Trophoblast cell (in vitro differentiated cells and primary cell): ENCODE measurements at regions not wholly inside any gene's neighbourhood (a gene's known extent, or its start where the extent isn't known, plus 50 kb on each side); places are given as distances from the start of the nearest gene placed in this dataset.

Source experiments
- DNase-seq, 2 donors: peaks; one replicate each; pipeline ENCODE4 v3.0.0-alpha.2; 2016
- H2AFZ ChIP-seq: 2 replicates; pipeline ENCODE4 v1.6.1; 2013; ENCODE audit warnings: low read length, moderate library complexity, mild to moderate bottlenecking; ENCODE audit not compliant: insufficient read depth, poor library complexity
- H2AK5ac ChIP-seq: 2 replicates; pipeline ENCODE4 v1.6.1; 2013; ENCODE audit warnings: mild to moderate bottlenecking, low read length
- H2BK120ac ChIP-seq: 2 replicates; pipeline ENCODE4 v1.6.1; 2013; ENCODE audit warnings: low read length, mild to moderate bottlenecking, moderate library complexity; ENCODE audit not compliant: insufficient read depth, poor library complexity
- H2BK12ac ChIP-seq: 2 replicates; pipeline ENCODE4 v1.6.1; 2013; ENCODE audit warnings: mild to moderate bottlenecking, low read length, moderate library complexity
- H2BK5ac ChIP-seq: 2 replicates; pipeline ENCODE4 v1.6.1; 2013; ENCODE audit warnings: low read length, low read depth, moderate library complexity, mild to moderate bottlenecking; ENCODE audit not compliant: poor library complexity
- H3K14ac ChIP-seq: 2 replicates; pipeline ENCODE4 v1.6.1; 2013; ENCODE audit warnings: mild to moderate bottlenecking, low read length
- H3K18ac ChIP-seq: 2 replicates; pipeline ENCODE4 v1.6.1; 2013; ENCODE audit warnings: mild to moderate bottlenecking, low read length
- H3K23ac ChIP-seq: 2 replicates; pipeline ENCODE4 v1.6.1; 2013; ENCODE audit warnings: low read length
- H3K27ac ChIP-seq: 2 replicates; pipeline ENCODE4 v1.5.1; 2013; ENCODE audit warnings: low read depth, mild to moderate bottlenecking, inconsistent platforms, low read length, moderate library complexity
- H3K27me3 ChIP-seq: 2 replicates; pipeline ENCODE4 v1.6.1; 2013; ENCODE audit warnings: inconsistent platforms, mild to moderate bottlenecking, low read length, moderate library complexity; ENCODE audit not compliant: insufficient read depth
- H3K36me3 ChIP-seq, 2 experiments: 1 replicate in 1 of 2; 2 replicates in 1 of 2; pipeline ENCODE4 v1.6.1; 2013; ENCODE audit warnings: low read length in 2 of 2, mild to moderate bottlenecking in 2 of 2, moderate library complexity in 1 of 2; ENCODE audit not compliant: insufficient read depth in 2 of 2, control insufficient read depth in 1 of 2
- H3K4ac ChIP-seq: 2 replicates; pipeline ENCODE4 v1.6.1; 2013; ENCODE audit warnings: low read depth, mild to moderate bottlenecking, low read length, moderate library complexity
- H3K4me1 ChIP-seq, 2 experiments: 1 replicate in 1 of 2; 2 replicates in 1 of 2; pipeline ENCODE4 v1.6.1; 2013; ENCODE audit warnings: low read length in 2 of 2, mild to moderate bottlenecking in 2 of 2, moderate library complexity in 1 of 2; ENCODE audit not compliant: insufficient read depth in 2 of 2, control insufficient read depth in 1 of 2
- H3K4me2 ChIP-seq: 2 replicates; pipeline ENCODE4 v1.6.1; 2013; ENCODE audit warnings: inconsistent platforms, mild to moderate bottlenecking, low read length, moderate library complexity
- H3K4me3 ChIP-seq: 2 replicates; pipeline ENCODE4 v1.5.1; 2013; ENCODE audit warnings: mild to moderate bottlenecking, low read depth, low read length, inconsistent platforms
- H3K79me1 ChIP-seq: one replicate; pipeline ENCODE4 v1.6.1; 2013; ENCODE audit warnings: low read length
- H3K79me2 ChIP-seq: 2 replicates; pipeline ENCODE4 v1.6.1; 2013; ENCODE audit warnings: low read length, mild to moderate bottlenecking; ENCODE audit not compliant: control insufficient read depth, insufficient read depth, poor library complexity
- H3K9ac ChIP-seq: 2 replicates; pipeline ENCODE4 v1.6.1; 2013; ENCODE audit warnings: mild to moderate bottlenecking, low read length
- H3K9me3 ChIP-seq: 2 replicates; pipeline ENCODE4 v1.6.1; 2013; ENCODE audit warnings: low read depth, mild to moderate bottlenecking, control low read depth, inconsistent platforms, low read length; ENCODE audit not compliant: insufficient read depth
- H4K12ac ChIP-seq: 2 replicates; pipeline ENCODE4 v1.6.1; 2013; ENCODE audit warnings: low read depth, mild to moderate bottlenecking, low read length, moderate library complexity
- H4K8ac ChIP-seq: 2 replicates; pipeline ENCODE4 v1.6.1; 2013; ENCODE audit warnings: low read depth, mild to moderate bottlenecking, low read length, moderate library complexity
- H4K91ac ChIP-seq: one replicate; pipeline ENCODE4 v1.6.1; 2013; ENCODE audit warnings: low read depth, mild to moderate bottlenecking, low read length, moderate library complexity
- WGBS: extraction: QIAGEN DNeasy Blood & Tissue Kit; methylation state at CpG from one replicate; pipeline ENCODE4 v1.1.7; 2013; ENCODE audit warnings: missing lambda C conversion rate; ENCODE audit not compliant: insufficient read length, insufficient coverage; ENCODE audit errors: extremely low coverage; 5-methylcytosine and 5-hydroxymethylcytosine counted together

- no peaks in the 10 kb centered on the region for H3K36me3 ChIP-seq
- no peaks in the 10 kb centered on the region for H3K79me2 ChIP-seq
- no peak overlapping the region for H4K8ac ChIP-seq
- no peaks in the 10 kb centered on the region for H3K9me3 ChIP-seq
- no peaks in the 10 kb centered on the region for H3K27me3 ChIP-seq
- H3K79me1 ChIP-seq = no peaks in the 10 kb centered on the region
- no peaks in the 10 kb centered on the region for H3K4me1 ChIP-seq
- no peak overlapping the region for H2AFZ ChIP-seq
- H3K4ac ChIP-seq = no peak overlapping the region
- H3K18ac ChIP-seq = no peak overlapping the region
- no peak overlapping the region for H2BK5ac ChIP-seq
- no peak overlapping the region for H3K27ac ChIP-seq
- no peak overlapping the region for H3K9ac ChIP-seq
- no peak overlapping the region for H2BK120ac ChIP-seq
- H3K14ac ChIP-seq = no peak overlapping the region
- DNase-seq = no peak
- no peak overlapping the region for H2AK5ac ChIP-seq
- no peak overlapping the region for H3K4me3 ChIP-seq
- no peak overlapping the region for H3K4me2 ChIP-seq
- H3K23ac ChIP-seq = no peak overlapping the region
- no peak overlapping the region for H2BK12ac ChIP-seq
- H4K12ac ChIP-seq = no peak overlapping the region
- no peak overlapping the region for H4K91ac ChIP-seq
Observed at GRCh38 chr14:101657372-101657771, 96.1 kb downstream of the DIO3 start.

- Histone ChIP-seq H3K18ac (no peak overlapping the region), H2AFZ (no peak overlapping the region), H3K79me1 (no peaks in the 10 kb centered on the region), H2BK120ac (no peak overlapping the region), H2AK5ac (no peak overlapping the region), H3K23ac (no peak overlapping the region), H3K27ac (no peak overlapping the region), H3K4me3 (no peak overlapping the region), H3K4ac (no peak overlapping the region), H3K9ac (no peak overlapping the region), H2BK12ac (no peak overlapping the region), H3K79me2 (no peaks in the 10 kb centered on the region), H3K4me1 (no peaks in the 10 kb centered on the region), H4K91ac (no peak overlapping the region), H4K12ac (no peak overlapping the region), H3K4me2 (no peak overlapping the region), H2BK5ac (no peak overlapping the region), H3K14ac (no peak overlapping the region), H3K27me3 (no peaks in the 10 kb centered on the region), H3K36me3 (peaks cover 0 to 2% of the 10 kb centered on the region in 2 experiments), H4K8ac (no peak overlapping the region), H3K9me3 (no peaks in the 10 kb centered on the region)
- peak; percentile 1 to 44 for DNase-seq
- WGBS = no CpG with 5 or more reads among the region's 3 CpGs
Observed at GRCh38 chr14:101665478-101666078, 95.9 kb upstream of the PPP2R5C start.

GRCh38 chr14:101666264-101666663 lies 95.2 kb upstream of the PPP2R5C start:
- H3K14ac ChIP-seq = no peak overlapping the region
- H3K27ac ChIP-seq = no peak overlapping the region
- no peak overlapping the region for H3K4me2 ChIP-seq
- no peak overlapping the region for H2BK5ac ChIP-seq
- no peak overlapping the region for H3K18ac ChIP-seq
- no peaks in the 10 kb centered on the region for H3K9me3 ChIP-seq
- peaks cover 0 to 2% of the 10 kb centered on the region in 2 experiments for H3K36me3 ChIP-seq
- no peak for DNase-seq
- no peaks in the 10 kb centered on the region for H3K27me3 ChIP-seq
- H3K79me1 ChIP-seq = no peaks in the 10 kb centered on the region
- no peak overlapping the region for H2BK120ac ChIP-seq
- no peaks in the 10 kb centered on the region for H3K4me1 ChIP-seq
- H2BK12ac ChIP-seq = no peak overlapping the region
- H3K4ac ChIP-seq = no peak overlapping the region
- H3K9ac ChIP-seq = no peak overlapping the region
- H2AK5ac ChIP-seq = no peak overlapping the region
- H3K4me3 ChIP-seq = no peak overlapping the region
- no peaks in the 10 kb centered on the region for H3K79me2 ChIP-seq
- H4K8ac ChIP-seq = no peak overlapping the region
- H2AFZ ChIP-seq = no peak overlapping the region
- no peak overlapping the region for H4K91ac ChIP-seq
- no CpG with 5 or more reads among the region's 16 CpGs for WGBS
- no peak overlapping the region for H4K12ac ChIP-seq
- H3K23ac ChIP-seq = no peak overlapping the region

GRCh38 chr14:101669629-101670028 lies 91.9 kb upstream of the PPP2R5C start:
- H3K4me3 ChIP-seq = no peak overlapping the region
- no peak for DNase-seq
- no peaks in the 10 kb centered on the region for H3K4me1 ChIP-seq
- no peak overlapping the region for H3K18ac ChIP-seq
- H2AK5ac ChIP-seq = no peak overlapping the region
- H3K23ac ChIP-seq = no peak overlapping the region
- no peak overlapping the region for H3K4ac ChIP-seq
- H2AFZ ChIP-seq = no peak overlapping the region
- H3K79me2 ChIP-seq = no peaks in the 10 kb centered on the region
- no peak overlapping the region for H4K12ac ChIP-seq
- H3K9ac ChIP-seq = no peak overlapping the region
- H3K36me3 ChIP-seq = peaks cover 0 to 2% of the 10 kb centered on the region in 2 experiments
- no peaks in the 10 kb centered on the region for H3K27me3 ChIP-seq
- H3K27ac ChIP-seq = no peak overlapping the region
- H3K9me3 ChIP-seq = no peaks in the 10 kb centered on the region
- H4K8ac ChIP-seq = no peak overlapping the region
- H2BK120ac ChIP-seq = no peak overlapping the region
- no peaks in the 10 kb centered on the region for H3K79me1 ChIP-seq
- H4K91ac ChIP-seq = no peak overlapping the region
- no peak overlapping the region for H2BK12ac ChIP-seq
- H2BK5ac ChIP-seq = no peak overlapping the region
- no peak overlapping the region for H3K4me2 ChIP-seq
- no peak overlapping the region for H3K14ac ChIP-seq
